ENCODE measurements at regions not wholly inside any gene's neighbourhood (a gene's known extent, or its start where the extent isn't known, plus 50 kb on each side); places are given as distances from the start of the nearest gene placed in this dataset.

- TF ChIP-seq CTCF (IDR thresholded peaks at IDR 0.05) (no peak), POLR2A (IDR thresholded peaks at IDR 0.05) (no peak)
Measured at GRCh38 chr10:62457598-62457997, 83.4 kb downstream of the ZNF365 start.
